ENCODE measurements at regions not wholly inside any gene's neighbourhood (a gene's known extent, or its start where the extent isn't known, plus 50 kb on each side); places are given as distances from the start of the nearest gene placed in this dataset.

DNA sequence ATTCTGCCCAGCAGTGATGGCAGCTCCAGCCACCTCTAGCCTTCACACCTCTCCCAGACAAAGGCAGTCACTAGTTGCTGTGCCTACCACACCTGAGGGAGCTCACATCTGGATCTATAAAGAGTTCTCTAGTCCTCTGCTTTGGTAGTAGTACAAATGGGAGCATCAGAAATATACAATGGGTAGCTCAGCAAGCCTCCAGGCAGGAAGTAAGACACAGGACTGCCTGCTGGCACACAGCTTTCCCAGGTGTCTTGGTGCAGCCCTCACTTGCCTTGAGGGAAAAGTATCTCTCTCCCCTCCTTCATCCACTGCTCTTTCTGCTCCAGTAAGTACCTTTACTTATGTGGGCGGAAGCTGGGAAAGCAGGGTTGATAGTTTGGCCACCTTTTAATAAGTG lies 212.9 kb upstream of the SLC7A11 start:
- TF ChIP-seq EZH2phosphoT487 (IDR thresholded peaks at IDR 0.05; ENCODE audit: insufficient read depth, low read depth) = no peak
- TF ChIP-seq EZH2 (IDR thresholded peaks at IDR 0.05; ENCODE audit: insufficient read depth, poor library complexity, severe bottlenecking) = no peak

Measured in GM23248 (cell line).